Middle frontal gyrus (tissue), 1 donor: ENCODE measurements at regions not wholly inside any gene's neighbourhood (a gene's known extent, or its start where the extent isn't known, plus 50 kb on each side); places are given as distances from the start of the nearest gene placed in this dataset.

Experiments
- DNase-seq: peaks from one replicate; pipeline ENCODE4 v3.0.0-alpha.2; 2015; ENCODE audit warnings: low spot score; ENCODE audit errors: extremely low spot score

GRCh38 chr2:15718944-15719323, 127.3 kb downstream of the DDX1 start:
- DNase-seq, result no peak

GRCh38 chr2:15719566-15720313, 128.1 kb downstream of the DDX1 start:
- no peak for DNase-seq

GRCh38 chr2:15720561-15721307, 129.1 kb downstream of the DDX1 start:
- no peak for DNase-seq

GRCh38 chr2:15721411-15722067, 129.9 kb downstream of the DDX1 start:
- no peak for DNase-seq

- no peak for DNase-seq
Observed at GRCh38 chr2:15722980-15723379, 131.3 kb downstream of the DDX1 start.

GRCh38 chr2:15724235-15724634, 132.6 kb downstream of the DDX1 start:
- DNase-seq, result no peak

GRCh38 chr2:15725101-15725781, 133.6 kb downstream of the DDX1 start:
- DNase-seq, result no peak

GRCh38 chr2:15725782-15726112, 134.1 kb downstream of the DDX1 start:
- DNase-seq, result no peak

- DNase-seq, result no peak
Observed at GRCh38 chr2:15726321-15727057, 134.8 kb downstream of the DDX1 start.

- DNase-seq, result no peak
Observed at GRCh38 chr2:15727396-15728244, 136.0 kb downstream of the DDX1 start.

- DNase-seq, result no peak
Observed at GRCh38 chr2:15728245-15728938, 136.7 kb downstream of the DDX1 start.

GRCh38 chr2:15729001-15729400, 137.3 kb downstream of the DDX1 start:
- DNase-seq, result no peak

GRCh38 chr2:15729709-15730544, 138.3 kb downstream of the DDX1 start:
- no peak for DNase-seq

GRCh38 chr2:15730545-15731212, 139.0 kb downstream of the DDX1 start:
- peak; percentile 63 for DNase-seq

- no peak for DNase-seq
Observed at GRCh38 chr2:15731213-15731888, 139.7 kb downstream of the DDX1 start.

- DNase-seq, result no peak
Observed at GRCh38 chr2:15731889-15732271, 140.2 kb downstream of the DDX1 start.

GRCh38 chr2:15732341-15733077, 140.8 kb downstream of the DDX1 start:
- no peak for DNase-seq
